H1 (cell line): ENCODE measurements at regions not wholly inside any gene's neighbourhood (a gene's known extent, or its start where the extent isn't known, plus 50 kb on each side); places are given as distances from the start of the nearest gene placed in this dataset.

Experiments
- CTCF ChIA-PET: fragments of 300-600 bp; sonication (Branson Sonifier 250); formaldehyde crosslinking; loops from one replicate; lab custom pipeline; 2021; ENCODE audit not compliant: partially characterized antibody; lab: Charles Lee
- POLR2A ChIA-PET: fragments of 300-600 bp; sonication (Branson Sonifier 250); formaldehyde crosslinking; loops from one replicate; lab custom pipeline; 2021; ENCODE audit warnings: inconsistent platforms; ENCODE audit not compliant: partially characterized antibody; lab: Charles Lee
- DNase-seq, 2 experiments: peaks; one replicate each; pipeline versions ENCODE4 v3.0.0 to v3.0.0-alpha.2; 2010 to 2022; ENCODE audit warnings: low spot score in 2 of 2, low read depth in 1 of 2, mixed read lengths in 1 of 2
- FAIRE-seq: peaks from 2 replicates; lab custom pipeline; 2011; peaks lifted over from hg19 to GRCh38; lab: Jason Lieb, UNC
- H2AFZ ChIP-seq: 2 replicates; pipeline ENCODE4 v1.8.1; 2012; ENCODE audit warnings: low read length, inconsistent platforms
- H2AK5ac ChIP-seq: 2 replicates; pipeline ENCODE4 v1.6.1; 2013; ENCODE audit warnings: low read depth, low read length
- H2BK120ac ChIP-seq: replicated peaks from 2 replicates; pipeline ENCODE3; 2013; ENCODE audit warnings: low read depth, low read length, inconsistent platforms
- H2BK12ac ChIP-seq: 2 replicates; pipeline ENCODE4 v1.6.1; 2013; ENCODE audit warnings: low read depth, low read length
- H2BK15ac ChIP-seq: 2 replicates; pipeline ENCODE4 v1.6.1; 2013; ENCODE audit warnings: low read length
- H2BK20ac ChIP-seq: 2 replicates; pipeline ENCODE4 v1.6.1; 2013; ENCODE audit warnings: low read length
- H2BK5ac ChIP-seq: 2 replicates; pipeline ENCODE4 v1.6.1; 2013; ENCODE audit warnings: low read depth, low read length
- H3K14ac ChIP-seq: 2 replicates; pipeline ENCODE4 v1.6.1; 2013; ENCODE audit warnings: inconsistent platforms; ENCODE audit not compliant: insufficient read length
- H3K18ac ChIP-seq: 2 replicates; pipeline ENCODE4 v1.6.1; 2013; ENCODE audit warnings: low read length; ENCODE audit errors: extremely low read depth
- H3K23ac ChIP-seq: 2 replicates; pipeline ENCODE4 v1.6.1; 2013; ENCODE audit warnings: inconsistent platforms; ENCODE audit not compliant: insufficient read length
- H3K23me2 ChIP-seq: 2 replicates; pipeline ENCODE4 v1.6.1; 2013; ENCODE audit warnings: low read depth, low read length
- H3K27ac ChIP-seq: 2 replicates; pipeline ENCODE4 v1.6.1; 2011; ENCODE audit warnings: low read depth, low read length, inconsistent platforms
- H3K27me3 ChIP-seq, 4 experiments: replicated peaks in 1 of 4; 1 replicate in 1 of 4; 2 replicates in 3 of 4; pipeline versions ENCODE4 v1.6.1 to v1.8.1; 2011 to 2013; ENCODE audit warnings: low read length in 3 of 4, mild to moderate bottlenecking in 3 of 4, inconsistent platforms in 2 of 4, mixed read lengths in 2 of 4, moderate library complexity in 1 of 4; ENCODE audit not compliant: control insufficient read depth in 3 of 4, insufficient read depth in 3 of 4; ENCODE audit errors: extremely low read depth in 1 of 4
- H3K36me3 ChIP-seq, 4 experiments: 2 replicates each; pipeline versions ENCODE4 v1.6.1 to v1.8.1; 2011 to 2013; ENCODE audit warnings: mild to moderate bottlenecking in 4 of 4, low read length in 3 of 4, moderate library complexity in 2 of 4, control low read depth in 1 of 4, inconsistent platforms in 1 of 4; ENCODE audit not compliant: insufficient read depth in 4 of 4, control insufficient read depth in 2 of 4
- H3K4ac ChIP-seq: replicated peaks from 2 replicates; pipeline ENCODE3; 2013; ENCODE audit warnings: low read length, low read depth, mixed read lengths, inconsistent platforms; ENCODE audit not compliant: insufficient read length
- H3K4me1 ChIP-seq, 4 experiments: replicated peaks in 1 of 4; 1 replicate in 1 of 4; 2 replicates in 3 of 4; pipeline versions ENCODE4 v1.6.1 to v1.8.1; 2011 to 2013; ENCODE audit warnings: low read length in 3 of 4, inconsistent platforms in 2 of 4, mixed read lengths in 1 of 4; ENCODE audit not compliant: insufficient read depth in 4 of 4, control insufficient read depth in 3 of 4
- H3K4me2 ChIP-seq, 2 experiments: 2 replicates each; pipeline versions ENCODE4 v1.6.1 to v1.8.1; 2011 to 2013; ENCODE audit warnings: low read depth in 2 of 2, low read length in 2 of 2, control low read depth in 1 of 2, inconsistent platforms in 1 of 2, mild to moderate bottlenecking in 1 of 2; ENCODE audit not compliant: insufficient read depth in 1 of 2
- H3K4me3 ChIP-seq, 4 experiments: fragments of 200-600, 300-600 bp in 1 of 4; sonication (generic), shearing (Covaris generic), sonication (Bioruptor Twin) in 1 of 4; 2 replicates each; pipeline versions ENCODE4 v1.5.1 to v1.8.1; 2011 to 2016; ENCODE audit warnings: low read length in 4 of 4, low read depth in 3 of 4, control low read depth in 2 of 4, inconsistent platforms in 2 of 4, mild to moderate bottlenecking in 2 of 4, mixed read lengths in 1 of 4, moderate library complexity in 1 of 4; ENCODE audit not compliant: insufficient read depth in 2 of 4; ENCODE audit errors: extremely low read depth in 1 of 4
- H3K56ac ChIP-seq: replicated peaks from 2 replicates; pipeline ENCODE3; 2013; ENCODE audit warnings: low read depth, mild to moderate bottlenecking, mixed read lengths, low read length, inconsistent platforms; ENCODE audit not compliant: insufficient read length
- H3K79me1 ChIP-seq: 2 replicates; pipeline ENCODE4 v1.6.1; 2013; ENCODE audit warnings: low read depth, low read length, control low read depth
- H3K79me2 ChIP-seq, 2 experiments: 2 replicates each; pipeline versions ENCODE4 v1.6.1 to v1.8.1; 2012 to 2013; ENCODE audit warnings: low read length in 2 of 2, mild to moderate bottlenecking in 2 of 2, inconsistent platforms in 1 of 2; ENCODE audit not compliant: insufficient read depth in 2 of 2, control insufficient read depth in 1 of 2
- H3K9ac ChIP-seq, 4 experiments: replicated peaks in 1 of 4; 1 replicate in 1 of 4; 2 replicates in 3 of 4; pipeline versions ENCODE4 v1.6.1 to v1.8.1; 2011 to 2013; ENCODE audit warnings: low read depth in 3 of 4, low read length in 3 of 4, control low read depth in 2 of 4, mild to moderate bottlenecking in 2 of 4, moderate library complexity in 2 of 4, inconsistent platforms in 1 of 4; ENCODE audit errors: extremely low read depth in 1 of 4
- H3K9me3 ChIP-seq, 2 experiments: 2 replicates each; pipeline versions ENCODE4 v1.6.1 to v1.8.1; 2012 to 2013; ENCODE audit warnings: mild to moderate bottlenecking in 2 of 2, moderate library complexity in 2 of 2, control low read depth in 1 of 2, inconsistent platforms in 1 of 2, low read depth in 1 of 2, low read length in 1 of 2, mixed read lengths in 1 of 2; ENCODE audit not compliant: insufficient read depth in 2 of 2
- H4K20me1 ChIP-seq, 2 experiments: replicated peaks in 1 of 2; 2 replicates each; pipeline versions ENCODE3 to v1.8.1; 2011 to 2013; ENCODE audit warnings: inconsistent platforms in 2 of 2, low read length in 2 of 2, mild to moderate bottlenecking in 1 of 2; ENCODE audit not compliant: insufficient read depth in 2 of 2, control insufficient read depth in 1 of 2
- H4K5ac ChIP-seq: 2 replicates; pipeline ENCODE4 v1.6.1; 2013; ENCODE audit warnings: low read length, low read depth, mixed read lengths, inconsistent platforms; ENCODE audit not compliant: insufficient read length
- H4K8ac ChIP-seq: 2 replicates; pipeline ENCODE4 v1.8.0; 2013; ENCODE audit warnings: mild to moderate bottlenecking, moderate library complexity, low read length, inconsistent platforms; ENCODE audit not compliant: insufficient read depth; ENCODE audit errors: extremely low read depth
- H4K91ac ChIP-seq: replicated peaks from 2 replicates; pipeline ENCODE3; 2013; ENCODE audit warnings: low read length, mixed read lengths, inconsistent platforms; ENCODE audit not compliant: insufficient read length
- BRCA1 ChIP-seq: IDR thresholded peaks from 2 replicates; pipeline ENCODE4 v1.6.1; 2012; ENCODE audit warnings: low read depth, low read length, improper control_type of control experiment
- CBX8 ChIP-seq: fragments of 300-800, 300-1000 bp; sonication (generic); IDR thresholded peaks from 2 replicates; pipeline ENCODE4 v1.7.1; 2016; ENCODE audit warnings: low read depth, low read length, borderline replicate concordance
- CREB1 ChIP-seq: IDR thresholded peaks from 2 replicates; pipeline ENCODE4 v1.6.1; 2012; ENCODE audit warnings: inconsistent platforms
- CTCF ChIP-seq, 3 experiments: IDR thresholded peaks; 1 replicate in 2 of 3; 2 replicates in 1 of 3; pipeline versions ENCODE4 v1.5.1 to v1.6.1; 2011; ENCODE audit warnings: low read length in 3 of 3, mild to moderate bottlenecking in 3 of 3, inconsistent platforms in 2 of 3, low read depth in 1 of 3, moderate library complexity in 1 of 3; ENCODE audit not compliant: insufficient read depth in 1 of 3; ENCODE audit errors: control extremely low read depth in 1 of 3
- MAFK ChIP-seq: IDR thresholded peaks from 2 replicates; pipeline ENCODE4 v1.6.1; 2012; ENCODE audit warnings: low read depth, mild to moderate bottlenecking, improper control_type of control experiment, low read length
- MAX ChIP-seq: IDR thresholded peaks from 2 replicates; pipeline ENCODE4 v1.6.1; 2012; ENCODE audit warnings: inconsistent platforms
- NANOG ChIP-seq: IDR thresholded peaks from 2 replicates; pipeline ENCODE4 v1.6.1; 2011; ENCODE audit warnings: low read length, low read depth, mild to moderate bottlenecking, inconsistent platforms; ENCODE audit not compliant: insufficient read depth, poor library complexity, severe bottlenecking
- RBBP5 ChIP-seq: IDR thresholded peaks from 2 replicates; pipeline ENCODE4 v1.7.1; 2012; ENCODE audit warnings: low read depth, mild to moderate bottlenecking, inconsistent platforms, low read length, moderate library complexity, borderline replicate concordance
- SAP30 ChIP-seq: fragments of 300-600 bp; sonication (generic); IDR thresholded peaks from 2 replicates; pipeline ENCODE4 v1.7.1; 2012; ENCODE audit warnings: low read length, moderate library complexity, mild to moderate bottlenecking, inconsistent platforms; ENCODE audit not compliant: insufficient read depth, insufficient replicate concordance
- SP2 ChIP-seq: IDR thresholded peaks from 2 replicates; pipeline ENCODE4 v1.6.1; 2012; ENCODE audit warnings: mild to moderate bottlenecking, low read length, inconsistent platforms
- SRF ChIP-seq: IDR thresholded peaks from 2 replicates; pipeline ENCODE4 v1.6.1; 2011; ENCODE audit warnings: mild to moderate bottlenecking, low read depth, low read length, moderate library complexity
- SUZ12 ChIP-seq: fragments of 200-600 bp; sonication (generic); IDR thresholded peaks from 2 replicates; pipeline ENCODE4 v1.6.1; 2012; ENCODE audit warnings: mild to moderate bottlenecking, inconsistent platforms, low read length, moderate library complexity, mixed read lengths
- YY1 ChIP-seq: IDR thresholded peaks from 2 replicates; pipeline ENCODE4 v1.6.1; 2011; ENCODE audit warnings: low read depth, mild to moderate bottlenecking, low read length
- WGBS, 2 experiments: shearing (Covaris generic) in 1 of 2; methylation state at CpG; one replicate each; pipeline versions ENCODE4 v1.1.6 to v1.1.7; 2013 to 2015; ENCODE audit warnings: low lambda C conversion rate in 2 of 2, mixed read lengths in 2 of 2, inconsistent platforms in 1 of 2, low coverage in 1 of 2, missing lambda C conversion rate in 1 of 2; ENCODE audit not compliant: insufficient replicate concordance in 2 of 2, insufficient coverage in 1 of 2, insufficient read length in 1 of 2; ENCODE audit errors: extremely low coverage in 1 of 2, missing lambda C conversion rate in 1 of 2; 5-methylcytosine and 5-hydroxymethylcytosine counted together

- Histone ChIP-seq H2BK12ac (no peak overlapping the region), H3K27me3 (no peaks in the 10 kb centered on the region), H3K4ac (no peak overlapping the region), H2BK15ac (no peak overlapping the region), H4K20me1 (no peaks in the 10 kb centered on the region), H3K23ac (no peak overlapping the region), H3K79me2 (no peaks in the 10 kb centered on the region), H3K27ac (no peak overlapping the region), H2BK120ac (no peak overlapping the region), H3K4me1 (no peaks in the 10 kb centered on the region), H4K91ac (no peak overlapping the region), H3K14ac (no peak overlapping the region), H3K9me3 (no peaks in the 10 kb centered on the region), H3K9ac (no peak overlapping the region), H3K36me3 (no peaks in the 10 kb centered on the region), H2AFZ (no peak overlapping the region), H2BK5ac (no peak overlapping the region), H2BK20ac (no peak overlapping the region), H3K4me3 (no peak overlapping the region), H3K4me2 (no peak overlapping the region), H3K23me2 (no peaks in the 10 kb centered on the region), H3K56ac (no peak overlapping the region), H3K18ac (no peak overlapping the region), H4K8ac (no peak overlapping the region), H2AK5ac (no peak overlapping the region), H4K5ac (no peak overlapping the region), H3K79me1 (no peaks in the 10 kb centered on the region)
- FAIRE-seq (no peak), DNase-seq (no peak)
- CTCF ChIA-PET = no interaction called here
- POLR2A ChIA-PET = no interaction called here
- WGBS, 2 experiments = 87% methylated on average over 5 of the region's 5 CpGs; no CpG with 5 or more reads in 1 of the 2 experiments
- TF ChIP-seq CBX8 (no peak), SRF (no peak), RBBP5 (no peak), MAX (no peak), NANOG (no peak), CREB1 (no peak), YY1 (no peak), SAP30 (no peak), SUZ12 (no peak), CTCF (IDR thresholded peaks at IDR 0.05; ENCODE audit: control extremely low read depth in 1 of 3, insufficient read depth in 1 of 3, low read depth in 1 of 3, low read length in 3 of 3) (no peak), BRCA1 (no peak), MAFK (no peak), SP2 (no peak)
Observed at GRCh38 chr5:118173340-118173739, 815.0 kb downstream of the DTWD2 start.
